ENCODE measurements at regions not wholly inside any gene's neighbourhood (a gene's known extent, or its start where the extent isn't known, plus 50 kb on each side); places are given as distances from the start of the nearest gene placed in this dataset.
"Not testable (repeated sequence)": the region's sequence is repeated elsewhere in the genome, so short reads cannot be mapped to it uniquely, and the experiment has no call there.

GRCh38 chr1:83445873-83446272 is 553.1 kb downstream of the TTLL7 start:
- DNase-seq: not testable (repeated sequence)

DNA sequence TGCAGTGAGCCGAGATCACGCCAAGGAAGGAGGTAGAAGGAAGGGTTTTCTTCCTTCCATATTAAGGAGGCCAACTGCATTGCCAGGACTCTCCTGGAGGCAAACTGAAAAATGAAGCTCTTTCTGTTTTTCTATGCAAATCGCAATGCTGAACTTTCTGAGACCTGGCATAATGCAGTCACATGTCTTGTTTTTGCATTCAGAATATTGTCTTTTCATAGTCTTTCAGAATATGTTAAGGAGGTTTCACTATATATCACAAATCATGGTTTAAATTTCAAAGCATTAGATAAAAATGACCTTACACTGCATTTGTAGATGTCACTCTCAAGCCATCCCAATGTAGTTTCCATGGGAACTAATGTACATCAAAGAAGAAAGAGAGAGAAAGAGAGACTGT is 556.5 kb downstream of the TTLL7 start:
- DNase-seq: not testable (repeated sequence)

GRCh38 chr1:83440586-83440985 is 558.3 kb downstream of the TTLL7 start:
- DNase-seq: not testable (repeated sequence)

- not testable (repeated sequence) for DNase-seq
Measured at GRCh38 chr1:83440021-83440420, 558.9 kb downstream of the TTLL7 start.

DNA sequence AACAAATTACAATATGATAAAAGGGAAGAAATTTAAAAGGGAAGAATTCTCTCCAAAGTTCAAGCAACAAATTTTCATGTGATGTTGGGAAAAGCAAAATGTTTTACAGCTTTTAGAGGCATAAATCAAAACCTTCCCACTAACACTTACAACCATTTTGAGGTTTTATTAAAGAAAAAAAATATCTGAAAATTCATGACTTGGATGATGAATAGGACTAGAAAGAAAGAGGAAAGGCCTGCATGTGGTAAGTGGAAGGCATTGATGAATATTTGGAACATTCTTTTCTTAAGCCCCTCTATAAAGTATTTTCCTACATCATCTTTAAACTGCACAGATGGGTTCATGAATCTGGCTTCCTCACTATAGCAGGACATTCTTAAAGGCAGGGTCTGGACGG is 560.6 kb downstream of the TTLL7 start:
- not testable (repeated sequence) for DNase-seq

GRCh38 chr1:83435336-83435735 is 563.6 kb downstream of the TTLL7 start:
- not testable (repeated sequence) for DNase-seq

- not testable (repeated sequence) for DNase-seq
Measured at GRCh38 chr1:83427566-83427965, 571.4 kb downstream of the TTLL7 start.

- not testable (repeated sequence) for DNase-seq
Measured at GRCh38 chr1:83423382-83423781, 575.5 kb downstream of the TTLL7 start.

DNA sequence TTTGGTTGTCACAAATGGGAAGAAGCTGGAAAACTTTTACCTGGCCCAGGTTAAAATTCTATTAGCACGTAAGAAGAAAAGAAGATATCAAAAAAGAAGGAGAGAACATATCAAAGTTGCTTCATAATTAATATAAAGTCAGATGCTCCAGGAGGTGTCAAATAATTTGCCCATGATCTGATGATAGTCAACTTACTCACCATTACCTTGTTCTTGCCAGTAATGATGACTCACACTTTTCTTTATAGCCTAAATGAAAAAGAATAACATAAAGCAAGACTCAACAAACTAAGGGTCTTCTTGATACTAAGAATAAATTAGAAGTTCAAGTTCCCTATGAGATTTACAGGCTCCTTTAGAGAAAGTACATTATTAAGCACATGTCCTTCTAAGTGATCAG is 580.4 kb downstream of the TTLL7 start:
- DNase-seq: no peak

- not testable (repeated sequence) for DNase-seq
Measured at GRCh38 chr1:83413839-83414107, 585.2 kb downstream of the TTLL7 start.

- not testable (repeated sequence) for DNase-seq
Measured at GRCh38 chr1:83410746-83411413, 588.1 kb downstream of the TTLL7 start.

DNA sequence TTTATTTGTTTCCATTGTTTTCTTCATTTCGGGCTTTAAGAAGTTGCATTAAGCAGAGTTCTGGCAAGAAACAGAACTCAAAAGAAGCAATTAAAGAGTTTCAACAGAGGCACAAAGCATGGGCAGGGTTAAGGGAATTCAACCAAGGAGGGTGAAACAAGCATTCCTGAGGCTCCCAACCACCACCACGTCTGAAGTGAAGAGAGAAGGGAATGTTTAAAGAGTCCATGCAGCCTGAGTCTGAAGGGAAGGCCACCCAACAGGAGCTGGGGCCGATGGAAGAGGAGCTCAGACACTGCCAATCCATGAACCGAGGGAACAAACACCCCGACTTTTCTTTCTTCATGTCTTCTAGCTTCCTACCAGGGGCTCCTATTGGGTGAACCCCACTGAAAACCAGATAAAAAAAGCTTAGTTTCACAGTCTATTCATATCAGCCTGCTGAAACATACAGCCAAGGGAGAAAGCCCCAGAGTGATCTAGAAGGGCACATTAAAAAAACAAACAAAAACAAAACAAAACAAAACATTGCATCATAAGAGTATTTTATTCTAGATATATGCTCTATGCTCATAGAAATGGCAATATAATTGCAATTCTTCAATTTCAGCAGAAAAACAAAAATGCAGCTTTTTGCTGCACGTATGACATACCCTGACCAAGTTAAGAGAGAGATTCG is 592.1 kb downstream of the TTLL7 start:
- not testable (repeated sequence) for DNase-seq

- not testable (repeated sequence) for DNase-seq
Measured at GRCh38 chr1:83405789-83406188, 593.1 kb downstream of the TTLL7 start.

- DNase-seq: not testable (repeated sequence)
Measured at GRCh38 chr1:83403500-83403899, 595.4 kb downstream of the TTLL7 start.

DNA sequence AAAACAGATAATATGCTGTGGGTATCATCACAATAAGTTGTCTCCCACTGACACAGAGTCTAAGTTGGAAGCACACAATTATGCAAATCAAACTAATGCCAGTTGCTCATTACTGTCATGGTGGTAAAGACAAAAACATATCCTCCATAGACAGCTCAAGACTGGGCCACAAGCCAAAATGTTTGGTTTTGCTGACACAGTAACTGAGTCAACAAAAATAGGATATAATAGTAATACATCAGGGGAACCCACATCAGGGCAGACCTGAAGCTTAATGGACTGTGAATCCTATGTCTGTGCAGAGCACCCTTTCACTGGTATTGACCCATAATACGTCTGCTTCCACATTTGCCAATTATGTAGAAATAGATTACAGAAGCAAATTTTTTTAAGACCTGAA is 597.8 kb downstream of the TTLL7 start:
- DNase-seq: not testable (repeated sequence)

- not testable (repeated sequence) for DNase-seq
Measured at GRCh38 chr1:83400173-83400572, 598.8 kb downstream of the TTLL7 start.

DNA sequence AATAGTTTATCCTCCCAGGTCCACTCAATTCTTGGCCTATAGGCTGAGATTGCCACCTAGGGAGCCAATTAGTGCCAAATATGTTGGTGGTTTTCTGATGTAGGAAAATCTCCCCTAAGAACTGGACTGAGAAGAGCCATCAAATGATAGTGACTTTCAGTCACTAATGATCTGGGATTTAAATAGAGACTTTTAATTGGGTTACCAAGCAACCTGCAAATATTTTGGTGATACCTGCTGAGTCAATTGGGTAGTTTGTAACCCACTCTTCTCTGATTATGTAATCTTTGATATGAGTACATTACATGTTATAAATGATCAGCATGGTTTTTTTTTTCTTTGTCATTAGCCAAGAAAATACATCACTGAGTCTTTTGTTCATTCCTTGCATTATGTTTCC is 600.8 kb downstream of the TTLL7 start:
- not testable (repeated sequence) for DNase-seq

DNA sequence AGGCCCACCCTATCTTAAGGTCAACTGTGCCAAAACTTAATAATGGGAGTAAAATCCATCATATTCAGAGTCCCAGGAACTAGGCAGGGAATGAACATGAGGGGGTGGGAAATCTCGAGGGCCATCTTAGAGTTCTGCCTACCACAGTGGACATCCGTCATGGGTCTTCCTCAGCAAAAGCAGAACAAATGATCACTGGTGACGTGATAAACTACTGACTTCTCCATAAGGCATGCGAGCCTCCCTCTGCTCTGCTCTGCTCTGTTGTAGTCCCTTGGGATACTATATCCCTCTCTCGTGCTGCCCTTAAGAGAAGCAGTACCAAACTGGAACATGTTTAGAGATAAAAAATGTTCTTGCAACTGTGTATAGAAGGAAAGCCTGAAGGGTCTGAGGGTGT is 603.8 kb downstream of the TTLL7 start:
- not testable (repeated sequence) for DNase-seq

GRCh38 chr1:83386946-83387345 is 612.0 kb downstream of the TTLL7 start:
- not testable (repeated sequence) for DNase-seq

- DNase-seq: not testable (repeated sequence)
Measured at GRCh38 chr1:83383107-83383506, 615.8 kb downstream of the TTLL7 start.

- not testable (repeated sequence) for DNase-seq
Measured at GRCh38 chr1:83373018-83373417, 625.9 kb downstream of the TTLL7 start.

GRCh38 chr1:83369853-83370252 is 629.1 kb downstream of the TTLL7 start:
- DNase-seq: not testable (repeated sequence)

- not testable (repeated sequence) for DNase-seq
Measured at GRCh38 chr1:83365320-83365719, 633.6 kb downstream of the TTLL7 start.

DNA sequence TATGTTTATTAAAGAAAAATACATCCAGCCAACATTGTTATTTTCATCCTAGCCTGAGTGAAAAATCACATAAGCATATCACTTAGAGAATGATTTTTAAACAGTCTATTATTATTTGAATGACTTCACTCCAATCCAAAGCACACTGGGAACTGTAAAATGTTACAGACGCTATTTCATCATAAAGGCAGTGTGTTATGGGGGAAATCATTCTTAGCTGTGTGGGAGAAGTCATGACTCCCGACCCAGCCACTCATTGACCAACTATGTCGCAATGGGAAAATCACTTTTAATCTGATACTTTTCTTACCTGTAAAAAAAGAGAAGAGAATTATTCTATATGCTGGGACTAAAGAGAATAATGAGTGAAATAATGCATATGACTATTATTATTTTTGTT is 653.6 kb downstream of the TTLL7 start:
- not testable (repeated sequence) for DNase-seq

DNA sequence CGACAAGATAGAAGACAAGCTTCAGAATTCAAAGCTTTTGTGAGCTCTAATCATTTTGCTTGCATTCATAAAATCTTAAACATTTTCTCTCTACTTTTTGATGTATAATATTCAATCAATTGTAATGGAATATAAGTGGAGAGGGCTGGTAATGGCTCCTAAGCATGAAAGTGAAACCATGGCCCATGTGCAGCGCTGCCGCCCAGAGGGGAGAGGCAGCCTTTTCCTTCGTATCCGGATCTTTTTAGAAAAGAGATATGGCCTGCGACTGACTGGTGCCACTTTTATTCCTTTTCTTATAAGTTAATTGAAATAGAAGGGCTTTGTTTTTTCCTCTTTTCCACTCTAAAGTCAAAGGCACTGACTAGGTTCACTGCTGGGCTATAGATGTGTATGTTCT is 655.2 kb downstream of the TTLL7 start:
- DNase-seq: not testable (repeated sequence)

Measured in CD4-positive, alpha-beta T cell treated with Interferon gamma for 1 hour (primary cell).